ENCODE measurements at regions not wholly inside any gene's neighbourhood (a gene's known extent, or its start where the extent isn't known, plus 50 kb on each side); places are given as distances from the start of the nearest gene placed in this dataset.

DNA sequence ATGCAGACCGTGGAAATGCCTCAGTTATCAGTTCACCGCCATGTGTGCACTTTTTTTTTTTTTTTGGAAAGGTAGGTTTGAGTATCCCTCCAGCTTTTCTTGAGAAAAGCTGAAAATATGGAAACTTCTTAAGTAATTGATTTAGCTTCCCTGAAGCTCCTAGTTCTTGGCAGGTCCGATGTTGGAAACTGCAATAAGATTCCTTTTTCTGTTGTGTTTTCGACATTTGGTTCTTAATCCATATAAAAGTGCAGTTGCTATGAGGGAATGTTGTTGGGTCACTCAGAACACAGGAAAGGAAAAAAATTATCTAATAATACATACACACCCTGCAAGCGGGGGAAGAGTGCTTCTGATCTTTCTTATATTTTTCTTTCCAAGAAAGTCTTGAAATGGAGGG, 665.2 kb downstream of the INHBA start:
- TF ChIP-seq, protein P1, sequence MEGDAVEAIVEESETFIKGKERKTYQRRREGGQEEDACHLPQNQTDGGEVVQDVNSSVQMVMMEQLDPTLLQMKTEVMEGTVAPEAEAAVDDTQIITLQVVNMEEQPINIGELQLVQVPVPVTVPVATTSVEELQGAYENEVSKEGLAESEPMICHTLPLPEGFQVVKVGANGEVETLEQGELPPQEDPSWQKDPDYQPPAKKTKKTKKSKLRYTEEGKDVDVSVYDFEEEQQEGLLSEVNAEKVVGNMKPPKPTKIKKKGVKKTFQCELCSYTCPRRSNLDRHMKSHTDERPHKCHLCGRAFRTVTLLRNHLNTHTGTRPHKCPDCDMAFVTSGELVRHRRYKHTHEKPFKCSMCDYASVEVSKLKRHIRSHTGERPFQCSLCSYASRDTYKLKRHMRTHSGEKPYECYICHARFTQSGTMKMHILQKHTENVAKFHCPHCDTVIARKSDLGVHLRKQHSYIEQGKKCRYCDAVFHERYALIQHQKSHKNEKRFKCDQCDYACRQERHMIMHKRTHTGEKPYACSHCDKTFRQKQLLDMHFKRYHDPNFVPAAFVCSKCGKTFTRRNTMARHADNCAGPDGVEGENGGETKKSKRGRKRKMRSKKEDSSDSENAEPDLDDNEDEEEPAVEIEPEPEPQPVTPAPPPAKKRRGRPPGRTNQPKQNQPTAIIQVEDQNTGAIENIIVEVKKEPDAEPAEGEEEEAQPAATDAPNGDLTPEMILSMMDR (conservative IDR thresholded peaks at IDR 0.05; ENCODE audit: low read length), result no peak
- no peak for TF ChIP-seq EZH2phosphoT487 (IDR thresholded peaks at IDR 0.05; ENCODE audit: borderline replicate concordance, low read depth, low read length)
